ENCODE measurements at regions not wholly inside any gene's neighbourhood (a gene's known extent, or its start where the extent isn't known, plus 50 kb on each side); places are given as distances from the start of the nearest gene placed in this dataset.
"Not testable (repeated sequence)": the region's sequence is repeated elsewhere in the genome, so short reads cannot be mapped to it uniquely, and the experiment has no call there.

DNA sequence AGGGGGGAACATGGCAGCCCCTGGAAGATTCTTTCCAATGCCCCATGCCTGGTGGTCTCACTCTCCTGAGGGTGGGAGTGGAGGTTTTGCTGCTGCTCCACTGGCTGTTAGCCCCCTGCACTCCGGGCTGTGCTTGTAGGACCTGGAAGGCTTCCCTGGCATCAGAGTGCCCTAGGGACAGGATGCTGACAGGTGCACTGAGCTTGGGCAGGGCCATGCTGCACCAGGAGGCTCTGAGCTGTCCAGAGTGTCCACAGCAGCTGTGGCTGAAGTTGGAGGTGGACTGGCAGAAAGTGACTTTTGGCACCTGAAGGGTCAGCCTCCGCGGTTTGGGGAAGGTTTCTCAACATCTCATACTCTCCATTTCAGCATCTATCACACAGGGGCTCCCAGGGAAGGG is 249.1 kb downstream of the GADD45G start:
- Mint-ChIP-seq H3K9me3 (ENCODE audit: unreplicated experiment) (peaks cover 26% of the 10 kb centered on the region), H3K4me3 (ENCODE audit: unreplicated experiment) (no peak overlapping the region), H3K4me1 (ENCODE audit: unreplicated experiment) (no peaks in the 10 kb centered on the region), H3K27me3 (ENCODE audit: unreplicated experiment) (peaks cover 17% of the 10 kb centered on the region), H3K27ac (ENCODE audit: unreplicated experiment) (no peak overlapping the region), H3K36me3 (ENCODE audit: unreplicated experiment) (no peaks in the 10 kb centered on the region)
- TF ChIP-seq, protein P1, sequence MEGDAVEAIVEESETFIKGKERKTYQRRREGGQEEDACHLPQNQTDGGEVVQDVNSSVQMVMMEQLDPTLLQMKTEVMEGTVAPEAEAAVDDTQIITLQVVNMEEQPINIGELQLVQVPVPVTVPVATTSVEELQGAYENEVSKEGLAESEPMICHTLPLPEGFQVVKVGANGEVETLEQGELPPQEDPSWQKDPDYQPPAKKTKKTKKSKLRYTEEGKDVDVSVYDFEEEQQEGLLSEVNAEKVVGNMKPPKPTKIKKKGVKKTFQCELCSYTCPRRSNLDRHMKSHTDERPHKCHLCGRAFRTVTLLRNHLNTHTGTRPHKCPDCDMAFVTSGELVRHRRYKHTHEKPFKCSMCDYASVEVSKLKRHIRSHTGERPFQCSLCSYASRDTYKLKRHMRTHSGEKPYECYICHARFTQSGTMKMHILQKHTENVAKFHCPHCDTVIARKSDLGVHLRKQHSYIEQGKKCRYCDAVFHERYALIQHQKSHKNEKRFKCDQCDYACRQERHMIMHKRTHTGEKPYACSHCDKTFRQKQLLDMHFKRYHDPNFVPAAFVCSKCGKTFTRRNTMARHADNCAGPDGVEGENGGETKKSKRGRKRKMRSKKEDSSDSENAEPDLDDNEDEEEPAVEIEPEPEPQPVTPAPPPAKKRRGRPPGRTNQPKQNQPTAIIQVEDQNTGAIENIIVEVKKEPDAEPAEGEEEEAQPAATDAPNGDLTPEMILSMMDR (IDR thresholded peaks at IDR 0.05), result no peak
- DNase-seq (ENCODE audit: extremely low spot score, unreplicated experiment), result peak; percentile 69

DNA sequence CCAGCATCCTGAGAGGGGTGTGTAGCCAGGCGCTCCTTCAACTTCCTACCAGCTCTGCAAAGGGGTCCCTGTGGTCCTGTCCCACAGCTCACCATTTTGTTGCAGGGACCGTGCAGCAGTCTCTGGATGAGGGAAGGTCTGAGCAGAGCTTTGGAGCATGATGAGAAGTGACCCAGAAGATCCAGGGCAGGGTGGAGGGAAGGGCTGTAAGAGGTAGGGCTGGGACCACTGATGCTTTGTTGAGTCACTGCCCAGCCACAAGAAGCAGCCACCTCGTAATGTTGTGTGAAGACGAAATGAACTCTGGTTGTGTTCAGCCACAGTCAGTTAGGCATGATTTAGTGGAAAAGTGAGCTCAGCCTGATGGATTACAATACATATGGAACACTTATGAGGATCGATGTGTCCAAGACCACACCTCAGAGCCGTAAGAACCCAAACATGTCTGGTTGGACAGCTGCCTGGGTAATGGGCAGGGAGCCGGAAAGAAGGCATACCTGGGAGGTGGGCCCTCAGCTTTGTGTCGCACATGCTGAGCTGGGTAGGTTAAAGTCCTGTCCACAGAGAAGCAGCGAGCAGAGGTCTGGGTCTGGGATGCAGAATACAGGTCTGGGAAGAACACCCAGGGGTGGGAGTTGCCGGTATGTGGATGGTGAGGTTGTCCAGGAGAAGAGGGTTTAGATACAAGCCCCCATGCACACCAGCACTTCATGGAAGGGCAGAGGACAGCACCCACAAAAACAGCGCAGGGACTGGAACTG is 250.1 kb downstream of the GADD45G start:
- DNase-seq (ENCODE audit: extremely low spot score, unreplicated experiment), result no peak
- Mint-ChIP-seq H3K27ac (ENCODE audit: unreplicated experiment) (no peak overlapping the region), H3K4me3 (ENCODE audit: unreplicated experiment) (no peak overlapping the region), H3K9me3 (ENCODE audit: unreplicated experiment) (peaks cover 21% of the 10 kb centered on the region), H3K4me1 (ENCODE audit: unreplicated experiment) (no peaks in the 10 kb centered on the region), H3K27me3 (ENCODE audit: unreplicated experiment) (peaks cover 22% of the 10 kb centered on the region), H3K36me3 (ENCODE audit: unreplicated experiment) (no peaks in the 10 kb centered on the region)
- TF ChIP-seq, protein P1 (IDR thresholded peaks at IDR 0.05), result no peak

- DNase-seq (ENCODE audit: extremely low spot score, unreplicated experiment), result peak; percentile 64
- not testable (repeated sequence) for H3K4me3 Mint-ChIP-seq (ENCODE audit: unreplicated experiment); H3K36me3 Mint-ChIP-seq (ENCODE audit: unreplicated experiment); H3K4me1 Mint-ChIP-seq (ENCODE audit: unreplicated experiment); H3K27ac Mint-ChIP-seq (ENCODE audit: unreplicated experiment)
- Mint-ChIP-seq H3K27me3 (ENCODE audit: unreplicated experiment) (peaks cover 22% of the 10 kb centered on the region), H3K9me3 (ENCODE audit: unreplicated experiment) (peaks cover 21% of the 10 kb centered on the region)
Observed at GRCh38 chr9:89856296-89856695, 251.5 kb downstream of the GADD45G start.

DNA sequence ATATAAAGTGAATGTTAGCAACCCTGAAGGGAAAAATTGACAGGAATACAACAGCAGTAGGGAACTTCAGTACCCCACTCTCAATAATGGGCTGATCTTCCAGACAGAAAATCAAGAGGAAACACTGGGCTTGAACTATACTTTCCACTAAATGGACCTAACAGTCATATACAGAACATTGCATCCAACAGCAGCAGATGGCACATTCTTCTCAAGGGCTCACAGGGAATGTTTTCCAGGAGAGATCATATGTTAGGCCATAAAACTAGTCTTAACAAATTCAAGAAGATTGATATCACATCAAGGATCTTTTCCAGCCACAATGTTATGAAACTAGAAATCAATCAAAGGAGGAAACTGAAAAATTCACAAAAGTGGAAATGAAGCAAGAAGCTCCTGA is 252.1 kb downstream of the GADD45G start:
- not testable (repeated sequence) for H3K27ac Mint-ChIP-seq (ENCODE audit: unreplicated experiment); H3K4me1 Mint-ChIP-seq (ENCODE audit: unreplicated experiment)
- H3K27me3 Mint-ChIP-seq (ENCODE audit: unreplicated experiment), result peaks cover 22% of the 10 kb centered on the region

GRCh38 chr9:89859842-89860241 is 255.0 kb downstream of the GADD45G start:
- H3K9me3 Mint-ChIP-seq (ENCODE audit: unreplicated experiment), result peaks cover 21% of the 10 kb centered on the region

More for the DNA sequence above, 252.1 kb downstream of the GADD45G start:
- H3K4me3 Mint-ChIP-seq (ENCODE audit: unreplicated experiment); H3K36me3 Mint-ChIP-seq (ENCODE audit: unreplicated experiment); DNase-seq (ENCODE audit: extremely low spot score, unreplicated experiment): not testable (repeated sequence)
- peaks cover 21% of the 10 kb centered on the region for H3K9me3 Mint-ChIP-seq (ENCODE audit: unreplicated experiment)

DNA sequence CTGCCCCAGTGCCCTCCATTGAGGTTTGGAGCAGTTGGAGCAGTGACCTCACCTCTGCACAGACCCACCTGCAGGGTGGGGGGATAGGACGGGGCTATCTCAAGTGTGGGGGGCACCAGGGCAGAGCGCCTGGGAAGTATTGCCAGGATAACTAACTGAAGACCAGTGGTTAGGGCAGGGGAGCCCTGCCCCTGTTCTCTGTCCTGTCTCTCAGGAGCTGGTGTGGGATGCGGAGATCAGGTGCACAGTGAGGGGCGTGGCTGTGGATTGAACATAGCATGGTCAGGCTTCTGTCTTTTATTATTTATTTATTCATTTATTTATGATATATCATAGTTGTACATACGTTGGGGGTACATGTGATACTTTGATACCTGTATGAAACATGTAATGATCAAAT is 256.6 kb downstream of the GADD45G start:
- peaks cover 21% of the 10 kb centered on the region for H3K9me3 Mint-ChIP-seq (ENCODE audit: unreplicated experiment)

More at GRCh38 chr9:89859842-89860241, 255.0 kb downstream of the GADD45G start:
- H3K27ac Mint-ChIP-seq (ENCODE audit: unreplicated experiment); H3K4me3 Mint-ChIP-seq (ENCODE audit: unreplicated experiment); H3K36me3 Mint-ChIP-seq (ENCODE audit: unreplicated experiment); DNase-seq (ENCODE audit: extremely low spot score, unreplicated experiment); H3K4me1 Mint-ChIP-seq (ENCODE audit: unreplicated experiment): not testable (repeated sequence)
- H3K27me3 Mint-ChIP-seq (ENCODE audit: unreplicated experiment), result peaks cover 22% of the 10 kb centered on the region

DNA sequence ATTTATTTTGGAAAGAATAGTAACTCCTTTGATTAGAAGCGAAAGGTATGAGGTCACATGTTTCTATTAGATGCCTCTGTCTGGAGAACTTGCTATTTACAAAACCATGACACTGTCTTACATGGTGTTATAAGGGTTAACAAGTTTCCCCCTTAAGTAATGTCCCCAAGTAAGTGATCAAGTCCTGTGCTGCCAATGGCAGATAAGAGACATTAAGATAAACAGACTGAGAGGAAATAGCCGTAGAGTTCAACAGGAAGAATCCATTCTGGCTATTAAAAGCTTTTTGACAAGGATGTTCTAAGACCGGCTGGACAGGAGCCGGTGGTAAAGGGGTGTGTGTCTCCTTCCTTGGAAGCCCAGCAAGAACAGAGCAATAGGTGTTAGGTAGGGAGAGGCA is 257.5 kb downstream of the GADD45G start:
- H3K4me1 Mint-ChIP-seq (ENCODE audit: unreplicated experiment), result no peaks in the 10 kb centered on the region
- H3K27me3 Mint-ChIP-seq (ENCODE audit: unreplicated experiment), result peaks cover 17% of the 10 kb centered on the region
- no peak overlapping the region for H3K27ac Mint-ChIP-seq (ENCODE audit: unreplicated experiment)
- H3K36me3 Mint-ChIP-seq (ENCODE audit: unreplicated experiment), result no peaks in the 10 kb centered on the region
- DNase-seq (ENCODE audit: extremely low spot score, unreplicated experiment), result no peak
- no peak overlapping the region for H3K4me3 Mint-ChIP-seq (ENCODE audit: unreplicated experiment)
- TF ChIP-seq, protein P1 (IDR thresholded peaks at IDR 0.05), result no peak
- peaks cover 17% of the 10 kb centered on the region for H3K9me3 Mint-ChIP-seq (ENCODE audit: unreplicated experiment)

More for the DNA sequence above, 256.6 kb downstream of the GADD45G start:
- not testable (repeated sequence) for H3K4me3 Mint-ChIP-seq (ENCODE audit: unreplicated experiment); H3K27ac Mint-ChIP-seq (ENCODE audit: unreplicated experiment); H3K4me1 Mint-ChIP-seq (ENCODE audit: unreplicated experiment); H3K36me3 Mint-ChIP-seq (ENCODE audit: unreplicated experiment); DNase-seq (ENCODE audit: extremely low spot score, unreplicated experiment)
- peaks cover 22% of the 10 kb centered on the region for H3K27me3 Mint-ChIP-seq (ENCODE audit: unreplicated experiment)
